GM18868 (cell line): ENCODE measurements at regions not wholly inside any gene's neighbourhood (a gene's known extent, or its start where the extent isn't known, plus 50 kb on each side); places are given as distances from the start of the nearest gene placed in this dataset.

Experiments used
- ATAC-seq: cut with Tn5 transposase; IDR thresholded peaks from one replicate; pipeline ENCODE4 v1.9.1; 2021; ENCODE audit warnings: mild to moderate bottlenecking, moderate library complexity; ENCODE audit not compliant: unreplicated experiment

- ATAC-seq, result no peak
Measured at GRCh38 chr22:47808886-47809620, 1046.6 kb downstream of the TBC1D22A start.

GRCh38 chr22:47808236-47808635 is 1045.8 kb downstream of the TBC1D22A start:
- no peak for ATAC-seq

GRCh38 chr22:47807506-47807905 is 1045.1 kb downstream of the TBC1D22A start:
- no peak for ATAC-seq

- no peak for ATAC-seq
Measured at GRCh38 chr22:47806894-47807293, 1044.4 kb downstream of the TBC1D22A start.

- no peak for ATAC-seq
Measured at GRCh38 chr22:47805394-47805935, 1043.0 kb downstream of the TBC1D22A start.

GRCh38 chr22:47804281-47804680 is 1041.8 kb downstream of the TBC1D22A start:
- no peak for ATAC-seq

- no peak for ATAC-seq
Measured at GRCh38 chr22:47802421-47802820, 1040.0 kb downstream of the TBC1D22A start.

- ATAC-seq, result no peak
Measured at GRCh38 chr22:47801541-47802245, 1039.2 kb downstream of the TBC1D22A start.

GRCh38 chr22:47798229-47798628 is 1035.8 kb downstream of the TBC1D22A start:
- ATAC-seq, result no peak

- ATAC-seq, result no peak
Measured at GRCh38 chr22:47797342-47797945, 1035.0 kb downstream of the TBC1D22A start.

- ATAC-seq, result no peak
Measured at GRCh38 chr22:47796128-47796908, 1033.9 kb downstream of the TBC1D22A start.

- ATAC-seq, result no peak
Measured at GRCh38 chr22:47795477-47796127, 1033.2 kb downstream of the TBC1D22A start.

- ATAC-seq, result no peak
Measured at GRCh38 chr22:47794851-47795250, 1032.4 kb downstream of the TBC1D22A start.

- ATAC-seq, result no peak
Measured at GRCh38 chr22:47793304-47794101, 1031.1 kb downstream of the TBC1D22A start.

- no peak for ATAC-seq
Measured at GRCh38 chr22:47789171-47789570, 1026.7 kb downstream of the TBC1D22A start.

GRCh38 chr22:47788461-47788860 is 1026.0 kb downstream of the TBC1D22A start:
- no peak for ATAC-seq

- ATAC-seq, result no peak
Measured at GRCh38 chr22:47787501-47788227, 1025.2 kb downstream of the TBC1D22A start.

- ATAC-seq, result no peak
Measured at GRCh38 chr22:47786650-47787290, 1024.3 kb downstream of the TBC1D22A start.
